HK-2 (cell line): ENCODE measurements at regions not wholly inside any gene's neighbourhood (a gene's known extent, or its start where the extent isn't known, plus 50 kb on each side); places are given as distances from the start of the nearest gene placed in this dataset.
A peak's percentile ranks its signal among the peaks of the same experiment; 100 is the strongest.
"Not testable (repeated sequence)": the region's sequence is repeated elsewhere in the genome, so short reads cannot be mapped to it uniquely, and the experiment has no call there.

Source experiments
- DNase-seq: peaks from one replicate; pipeline ENCODE4 v3.0.0-alpha.2; 2018; ENCODE audit not compliant: unreplicated experiment

GRCh38 chr7:26076691-26077090 lies 75.3 kb upstream of the NFE2L3 start:
- no peak for DNase-seq

- peak; percentile 66 for DNase-seq
These were observed 73.3 kb upstream of the NFE2L3 start for GRCh38 chr7:26078437-26079336.

DNA sequence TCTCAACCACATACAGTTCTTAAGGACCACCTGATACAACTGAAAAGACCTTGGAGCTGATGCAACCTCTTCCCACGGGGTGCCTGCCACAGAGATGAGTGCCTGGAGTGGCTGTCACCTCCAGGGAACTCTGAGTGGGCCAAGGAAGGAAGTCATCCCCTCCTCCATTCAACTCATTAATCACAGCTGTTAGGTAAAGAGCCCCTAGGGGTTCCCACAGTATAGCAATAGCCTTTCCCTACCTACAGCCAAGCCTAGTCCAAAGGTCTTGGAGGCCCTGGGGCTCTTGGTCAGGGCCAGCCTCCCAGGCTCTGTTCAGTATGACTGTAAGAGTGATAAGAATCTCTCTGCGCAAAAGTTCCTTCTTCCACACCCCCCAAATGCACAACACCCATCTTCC lies 70.4 kb upstream of the NFE2L3 start:
- no peak for DNase-seq

DNA sequence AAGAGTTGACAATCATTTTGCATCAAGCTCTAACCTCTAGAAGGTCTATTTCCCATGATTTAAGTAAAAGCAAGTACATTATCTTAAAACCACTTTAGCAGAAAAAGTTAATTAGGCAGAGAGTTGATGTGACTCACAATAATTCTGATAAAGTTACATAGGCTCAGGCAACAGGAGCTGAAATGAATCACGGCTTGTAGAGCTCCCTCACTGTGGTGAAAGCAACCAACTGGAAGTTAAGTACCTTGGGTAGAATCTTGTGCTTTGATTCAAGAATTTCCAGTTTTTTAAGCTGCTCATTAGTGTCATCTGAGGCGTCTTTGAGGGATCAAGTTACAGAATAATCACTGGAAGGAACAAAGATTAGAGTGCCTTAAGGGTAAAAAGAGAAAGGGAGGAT lies 68.9 kb upstream of the NFE2L3 start:
- no peak for DNase-seq

- no peak for DNase-seq
These were observed 67.6 kb upstream of the NFE2L3 start for GRCh38 chr7:26084418-26084817.

- DNase-seq, result no peak
These were observed 66.2 kb upstream of the NFE2L3 start for GRCh38 chr7:26085771-26086170.

- no peak for DNase-seq
These were observed 64.5 kb upstream of the NFE2L3 start for GRCh38 chr7:26087321-26088091.

GRCh38 chr7:26089469-26089868 lies 62.5 kb upstream of the NFE2L3 start:
- DNase-seq, result not testable (repeated sequence)

GRCh38 chr7:26090927-26091519 lies 61.0 kb upstream of the NFE2L3 start:
- DNase-seq, result no peak

- no peak for DNase-seq
These were observed 60.1 kb upstream of the NFE2L3 start for GRCh38 chr7:26091933-26092332.

DNA sequence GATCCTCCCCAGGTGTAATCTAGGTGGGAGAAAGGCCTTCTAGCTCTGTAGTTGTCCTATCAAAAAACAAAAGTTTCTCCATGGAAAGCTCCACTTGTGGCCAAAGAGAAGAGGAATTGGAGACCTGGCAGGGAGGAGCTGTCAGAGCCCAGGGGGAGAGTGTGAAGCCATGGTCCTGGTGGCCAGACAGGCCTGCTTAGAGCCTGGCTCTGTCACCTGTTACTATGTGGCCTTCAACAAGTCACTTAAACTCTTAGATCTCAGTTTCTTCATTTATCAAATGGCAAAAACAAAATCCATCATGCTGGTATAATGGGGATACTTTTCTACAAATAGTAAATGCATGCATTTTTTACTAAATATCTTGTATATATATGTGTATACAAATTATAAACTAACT lies 59.0 kb upstream of the NFE2L3 start:
- DNase-seq, result no peak

DNA sequence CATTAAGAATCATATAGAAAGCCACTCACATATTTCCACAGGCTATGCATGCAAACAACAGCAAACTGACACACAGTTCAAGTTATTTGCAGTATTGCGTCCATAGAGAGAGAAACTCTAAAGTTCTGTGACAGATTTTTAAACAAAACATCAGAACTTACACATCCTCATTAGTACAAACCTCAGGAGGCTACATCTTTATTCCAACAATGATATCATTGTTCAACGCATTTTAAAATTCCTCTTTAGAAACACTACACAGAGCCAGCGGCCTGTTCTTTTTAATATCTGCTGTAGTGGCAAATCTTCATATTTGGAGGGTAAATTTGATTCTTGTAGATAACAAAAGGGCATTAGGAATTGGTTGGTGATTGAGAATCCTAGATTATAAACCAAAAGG lies 55.9 kb upstream of the NFE2L3 start:
- no peak for DNase-seq

GRCh38 chr7:26097837-26098668 lies 53.9 kb upstream of the NFE2L3 start:
- no peak for DNase-seq

DNA sequence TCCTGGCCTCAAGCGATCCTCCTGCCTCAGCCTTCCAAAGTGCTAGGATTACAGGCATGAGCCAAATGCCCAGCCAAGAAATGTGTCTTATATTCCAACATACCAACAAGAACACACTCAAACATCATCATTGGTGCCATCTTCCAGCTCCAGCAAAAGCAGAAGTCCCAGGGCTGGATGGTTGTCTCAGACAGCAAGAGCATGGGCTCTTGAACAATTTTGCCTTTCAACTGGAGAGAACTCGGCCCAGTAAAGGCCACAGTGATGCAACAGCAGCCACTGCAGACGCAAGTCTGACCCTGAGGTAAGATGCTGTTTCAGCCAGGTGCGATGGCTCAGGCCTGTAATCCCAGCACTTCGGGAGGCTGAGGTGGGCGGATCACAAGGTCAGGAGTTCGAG lies 52.8 kb upstream of the NFE2L3 start:
- DNase-seq, result no peak

DNA sequence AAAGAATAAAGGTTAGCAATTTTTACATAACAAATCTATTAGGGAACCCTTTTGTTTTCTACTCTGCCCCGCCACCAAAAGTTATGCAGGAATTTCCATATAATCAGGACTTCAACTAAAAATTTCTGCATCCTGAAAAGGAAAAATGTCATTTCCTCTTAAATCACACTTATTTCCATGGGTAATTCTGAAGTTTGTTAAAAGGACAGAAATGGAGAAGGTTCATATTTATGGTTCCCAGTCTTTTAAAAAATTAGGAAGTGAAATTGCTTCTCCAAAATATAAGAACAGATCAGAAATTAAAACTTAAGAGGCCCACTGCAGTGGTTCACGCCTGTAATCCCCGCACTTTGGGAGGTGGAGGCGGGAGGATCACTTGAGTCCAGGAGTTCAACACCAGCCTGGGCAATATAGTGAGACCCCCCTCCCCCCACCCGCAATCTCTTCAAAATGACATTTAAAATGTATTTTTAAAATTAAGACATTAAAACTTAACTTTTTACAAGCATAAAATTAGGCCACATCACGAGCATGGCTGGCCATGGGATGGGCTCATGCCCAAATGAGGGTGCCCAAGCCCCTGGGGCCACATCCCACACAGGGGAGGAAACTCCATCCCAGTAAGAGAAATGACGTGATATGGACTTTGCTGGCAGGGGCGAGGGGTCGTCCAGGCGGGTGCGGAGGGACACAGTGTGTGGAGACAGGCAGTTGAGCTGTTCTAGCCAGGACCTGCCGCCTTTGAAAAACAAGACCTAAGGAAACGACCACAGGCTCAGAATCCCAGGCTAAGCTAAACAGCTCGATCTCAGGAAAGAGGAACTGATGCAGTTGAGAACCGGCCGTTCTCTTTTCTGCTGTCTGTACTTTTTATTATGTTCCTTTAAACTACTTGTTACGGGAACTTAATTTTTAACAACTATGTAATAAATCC lies 51.3 kb upstream of the NFE2L3 start:
- no peak for DNase-seq

GRCh38 chr7:26101361-26102151 lies 50.4 kb upstream of the NFE2L3 start:
- DNase-seq, result no peak

GRCh38 chr7:26102176-26102575 lies 49.8 kb upstream of the NFE2L3 start:
- no peak for DNase-seq
